GM23338 (cell line): ENCODE measurements at regions not wholly inside any gene's neighbourhood (a gene's known extent, or its start where the extent isn't known, plus 50 kb on each side); places are given as distances from the start of the nearest gene placed in this dataset.

Experiments used
- ATAC-seq: fragments of 200-7000 bp; cut with Tn5 transposase; 3 replicates; pipeline ENCODE4 v1.9.1; 2020
- DNase-seq: peaks from one replicate; pipeline ENCODE4 v3.0.0-alpha.2; 2015; ENCODE audit warnings: low spot score
- H2AFZ ChIP-seq: fragments of 200-600 bp; sonication (generic); 2 replicates; pipeline ENCODE4 v1.8.0; 2016; ENCODE audit warnings: antibody characterized with exemption, mild to moderate bottlenecking, moderate library complexity
- H3F3A ChIP-seq: fragments of 200-600 bp; sonication (generic); replicated peaks from 2 replicates; pipeline ENCODE4 v1.8.0; 2017; ENCODE audit warnings: antibody characterized with exemption, mixed run types, low read depth
- H3K27ac ChIP-seq: fragments of 200-600 bp; sonication (generic); 2 replicates; pipeline ENCODE4 v1.6.1; 2016; ENCODE audit warnings: low read depth
- H3K27me3 ChIP-seq: fragments of 200-600 bp; sonication (generic); 2 replicates; pipeline ENCODE4 v1.8.0; 2016; ENCODE audit warnings: mild to moderate bottlenecking, mixed run types, moderate library complexity; ENCODE audit not compliant: insufficient read depth
- H3K36me3 ChIP-seq: fragments of 200-600 bp; sonication (generic); 2 replicates; pipeline ENCODE4 v1.8.0; 2016; ENCODE audit warnings: mild to moderate bottlenecking; ENCODE audit not compliant: insufficient read depth
- H3K4me1 ChIP-seq: fragments of 200-600 bp; sonication (generic); 2 replicates; pipeline ENCODE4 v1.8.0; 2016; ENCODE audit warnings: mild to moderate bottlenecking, moderate library complexity; ENCODE audit not compliant: insufficient read depth
- H3K4me2 ChIP-seq: fragments of 200-600 bp; sonication (generic); 2 replicates; pipeline ENCODE4 v1.7.1; 2017; ENCODE audit warnings: mixed run types
- H3K4me3 ChIP-seq: fragments of 200-600 bp; sonication (generic); 2 replicates; pipeline ENCODE4 v1.6.1; 2016; ENCODE audit warnings: mixed run types
- H3K79me2 ChIP-seq: fragments of 200-600 bp; sonication (generic); replicated peaks from 2 replicates; pipeline ENCODE4 v1.8.0; 2017; ENCODE audit warnings: mild to moderate bottlenecking; ENCODE audit not compliant: insufficient read depth
- H3K9me2 ChIP-seq: fragments of 200-600 bp; sonication (generic); 2 replicates; pipeline ENCODE4 v1.8.0; 2017; ENCODE audit not compliant: insufficient read depth
- H4K20me1 ChIP-seq: fragments of 200-600 bp; sonication (generic); replicated peaks from 2 replicates; pipeline ENCODE4 v1.8.0; 2017; ENCODE audit warnings: mild to moderate bottlenecking; ENCODE audit not compliant: insufficient read depth
- H3K27ac Mint-ChIP-seq: 2 replicates; pipeline ENCODE4 v1.8.0; 2020; ENCODE audit warnings: inconsistent platforms, mild to moderate bottlenecking, moderate library complexity, mixed read lengths
- H3K27me3 Mint-ChIP-seq: 3 replicates; pipeline ENCODE4 v1.8.0; 2022; ENCODE audit warnings: low read depth, mild to moderate bottlenecking, moderate library complexity, mixed read lengths, inconsistent platforms; ENCODE audit not compliant: insufficient read depth, poor library complexity
- H3K36me3 Mint-ChIP-seq: 3 replicates; pipeline ENCODE4 v1.8.0; 2021; ENCODE audit warnings: low read depth, mild to moderate bottlenecking, inconsistent platforms, moderate library complexity, mixed read lengths
- H3K4me1 Mint-ChIP-seq: 3 replicates; pipeline ENCODE4 v1.8.0; 2020; ENCODE audit warnings: mild to moderate bottlenecking, inconsistent platforms, mixed read lengths
- H3K4me3 Mint-ChIP-seq: 3 replicates; pipeline ENCODE4 v1.8.0; 2021; ENCODE audit warnings: moderate library complexity, mild to moderate bottlenecking, inconsistent platforms, mixed read lengths
- H3K9me3 Mint-ChIP-seq: 3 replicates; pipeline ENCODE4 v1.8.0; 2020; ENCODE audit warnings: moderate library complexity, mild to moderate bottlenecking, inconsistent platforms, mixed read lengths
- CREB1 ChIP-seq: fragments of 250-450 bp; sonication (Bioruptor Pico); IDR thresholded peaks from 2 replicates; pipeline ENCODE4 v1.5.0; 2020; ENCODE audit warnings: low read depth, mild to moderate bottlenecking, moderate library complexity
- EZH2phosphoT487 ChIP-seq: fragments of 200-600 bp; sonication (generic); IDR thresholded peaks from one replicate; pipeline ENCODE4 v1.8.1; 2018; ENCODE audit warnings: antibody characterized with exemption; ENCODE audit not compliant: unreplicated experiment
- JUNB ChIP-seq: IDR thresholded peaks from one replicate; pipeline ENCODE4 v1.6.1; 2016; ENCODE audit warnings: antibody characterized with exemption; ENCODE audit not compliant: unreplicated experiment
- NANOG ChIP-seq: IDR thresholded peaks from 2 replicates; pipeline ENCODE4 v1.6.1; 2016; ENCODE audit warnings: antibody characterized with exemption, borderline replicate concordance
- STAT1 ChIP-seq: IDR thresholded peaks from one replicate; pipeline ENCODE4 v1.6.1; 2016; ENCODE audit warnings: antibody characterized with exemption; ENCODE audit not compliant: unreplicated experiment
- TF ChIP-seq, protein P1 (sequence below), 2 experiments: fragments of 200-600 bp in 1 of 2; sonication (generic) in 1 of 2; conservative IDR thresholded peaks; 2 replicates each; pipeline versions ENCODE4 v1.5.1 to v1.6.1; 2016 to 2017; ENCODE audit warnings: antibody characterized with exemption in 2 of 2, low read depth in 2 of 2, mild to moderate bottlenecking in 2 of 2, moderate library complexity in 1 of 2
- TF ChIP-seq, protein P2 (sequence below): fragments of 250-450 bp; sonication (Bioruptor Pico); IDR thresholded peaks from 2 replicates; pipeline ENCODE4 v1.5.0; 2020; ENCODE audit warnings: mild to moderate bottlenecking, moderate library complexity
- TF ChIP-seq, protein P3 (sequence below): IDR thresholded peaks from one replicate; pipeline ENCODE4 v1.6.1; 2018; ENCODE audit warnings: antibody characterized with exemption; ENCODE audit not compliant: unreplicated experiment
- TF ChIP-seq, protein P4 (sequence below): IDR thresholded peaks from 2 replicates; pipeline ENCODE4 v1.6.1; 2016; ENCODE audit warnings: antibody characterized with exemption

DNA sequence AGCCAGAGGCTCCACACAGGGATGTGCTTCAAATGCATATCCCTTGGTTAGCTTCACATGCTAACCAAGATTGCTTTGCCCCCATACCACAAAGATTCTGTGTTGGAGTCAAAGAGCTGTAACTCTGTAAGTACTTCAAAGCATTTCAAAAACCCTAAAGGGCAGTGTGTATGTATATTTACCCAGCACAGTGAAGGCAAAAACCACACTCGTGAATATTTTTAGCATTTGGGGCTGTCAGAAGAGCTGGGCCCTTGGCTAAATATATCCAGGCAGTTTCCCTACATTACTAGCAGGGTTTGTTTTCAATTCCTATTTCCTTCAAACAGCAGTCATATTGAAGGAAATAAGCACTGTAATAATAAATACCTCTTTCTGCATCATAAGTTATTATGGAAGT lies 84.2 kb upstream of the STEAP1B start (continued):
- TF ChIP-seq, protein P1, sequence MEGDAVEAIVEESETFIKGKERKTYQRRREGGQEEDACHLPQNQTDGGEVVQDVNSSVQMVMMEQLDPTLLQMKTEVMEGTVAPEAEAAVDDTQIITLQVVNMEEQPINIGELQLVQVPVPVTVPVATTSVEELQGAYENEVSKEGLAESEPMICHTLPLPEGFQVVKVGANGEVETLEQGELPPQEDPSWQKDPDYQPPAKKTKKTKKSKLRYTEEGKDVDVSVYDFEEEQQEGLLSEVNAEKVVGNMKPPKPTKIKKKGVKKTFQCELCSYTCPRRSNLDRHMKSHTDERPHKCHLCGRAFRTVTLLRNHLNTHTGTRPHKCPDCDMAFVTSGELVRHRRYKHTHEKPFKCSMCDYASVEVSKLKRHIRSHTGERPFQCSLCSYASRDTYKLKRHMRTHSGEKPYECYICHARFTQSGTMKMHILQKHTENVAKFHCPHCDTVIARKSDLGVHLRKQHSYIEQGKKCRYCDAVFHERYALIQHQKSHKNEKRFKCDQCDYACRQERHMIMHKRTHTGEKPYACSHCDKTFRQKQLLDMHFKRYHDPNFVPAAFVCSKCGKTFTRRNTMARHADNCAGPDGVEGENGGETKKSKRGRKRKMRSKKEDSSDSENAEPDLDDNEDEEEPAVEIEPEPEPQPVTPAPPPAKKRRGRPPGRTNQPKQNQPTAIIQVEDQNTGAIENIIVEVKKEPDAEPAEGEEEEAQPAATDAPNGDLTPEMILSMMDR (conservative IDR thresholded peaks at IDR 0.05; ENCODE audit: low read depth in 2 of 2) = no peak
- no peak for TF ChIP-seq EZH2phosphoT487

DNA sequence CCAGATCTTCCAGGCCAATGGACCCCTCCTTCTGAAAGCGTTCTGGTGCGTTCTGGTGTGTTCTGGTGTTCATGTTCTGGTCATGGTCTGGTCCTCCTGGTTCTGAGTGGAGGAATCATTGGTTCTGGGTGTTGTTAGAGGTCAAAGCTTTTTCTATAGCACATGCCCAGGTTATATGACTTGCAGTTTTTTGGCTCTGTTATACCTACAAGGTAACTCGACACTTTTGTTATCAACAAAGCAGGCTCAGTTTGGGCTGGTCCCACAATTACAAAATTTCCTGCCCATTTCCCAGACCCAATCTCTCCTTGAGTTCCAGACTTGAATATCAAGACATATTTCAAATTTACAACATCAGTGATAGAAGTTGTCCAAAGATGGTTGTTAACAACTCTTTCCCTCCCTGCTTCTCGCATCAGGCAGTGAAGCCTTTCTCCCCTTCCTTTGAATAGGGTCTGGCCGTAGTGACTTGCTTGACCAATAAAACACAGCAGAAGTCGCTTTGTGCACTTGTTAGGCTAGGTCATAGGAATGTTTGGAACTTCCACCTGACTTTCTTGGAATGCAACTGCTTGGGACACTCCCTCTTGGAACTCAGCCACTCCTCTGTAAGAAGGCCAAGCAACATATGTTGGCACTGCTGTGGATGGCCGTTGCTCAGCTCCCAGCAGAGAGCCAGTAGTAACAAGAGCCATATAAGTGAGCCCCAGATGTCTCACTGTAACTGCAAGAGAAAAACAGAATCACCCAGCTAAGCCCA lies 83.1 kb upstream of the STEAP1B start:
- Histone ChIP-seq H3K27me3 (no peaks in the 10 kb centered on the region), H3K9me2 (peaks cover 12% of the 10 kb centered on the region), H3K79me2 (no peaks in the 10 kb centered on the region), H3K4me2 (no peak overlapping the region), H3K27ac (no peak overlapping the region), H3K4me3 (no peak overlapping the region), H2AFZ (no peak overlapping the region), H4K20me1 (no peaks in the 10 kb centered on the region), H3K4me1 (peaks cover 18% of the 10 kb centered on the region), H3K36me3 (no peaks in the 10 kb centered on the region), H3F3A (no peaks in the 10 kb centered on the region)
- Mint-ChIP-seq H3K4me3 (no peak overlapping the region), H3K27me3 (peaks cover 5% of the 10 kb centered on the region), H3K9me3 (no peaks in the 10 kb centered on the region; the same call in 2 of the 3 replicates), H3K36me3 (no peaks in the 10 kb centered on the region), H3K4me1 (peaks cover 28% of the 10 kb centered on the region), H3K27ac (peak overlapping the region; percentile 50; the same call in 1 of the 2 replicates)
- ATAC-seq = peak; percentile 68
- DNase-seq = peak; percentile 77
- TF ChIP-seq NANOG = no peak
- TF ChIP-seq CREB1 (CRISPR knock-in tag) = no peak
- TF ChIP-seq, protein P2, sequence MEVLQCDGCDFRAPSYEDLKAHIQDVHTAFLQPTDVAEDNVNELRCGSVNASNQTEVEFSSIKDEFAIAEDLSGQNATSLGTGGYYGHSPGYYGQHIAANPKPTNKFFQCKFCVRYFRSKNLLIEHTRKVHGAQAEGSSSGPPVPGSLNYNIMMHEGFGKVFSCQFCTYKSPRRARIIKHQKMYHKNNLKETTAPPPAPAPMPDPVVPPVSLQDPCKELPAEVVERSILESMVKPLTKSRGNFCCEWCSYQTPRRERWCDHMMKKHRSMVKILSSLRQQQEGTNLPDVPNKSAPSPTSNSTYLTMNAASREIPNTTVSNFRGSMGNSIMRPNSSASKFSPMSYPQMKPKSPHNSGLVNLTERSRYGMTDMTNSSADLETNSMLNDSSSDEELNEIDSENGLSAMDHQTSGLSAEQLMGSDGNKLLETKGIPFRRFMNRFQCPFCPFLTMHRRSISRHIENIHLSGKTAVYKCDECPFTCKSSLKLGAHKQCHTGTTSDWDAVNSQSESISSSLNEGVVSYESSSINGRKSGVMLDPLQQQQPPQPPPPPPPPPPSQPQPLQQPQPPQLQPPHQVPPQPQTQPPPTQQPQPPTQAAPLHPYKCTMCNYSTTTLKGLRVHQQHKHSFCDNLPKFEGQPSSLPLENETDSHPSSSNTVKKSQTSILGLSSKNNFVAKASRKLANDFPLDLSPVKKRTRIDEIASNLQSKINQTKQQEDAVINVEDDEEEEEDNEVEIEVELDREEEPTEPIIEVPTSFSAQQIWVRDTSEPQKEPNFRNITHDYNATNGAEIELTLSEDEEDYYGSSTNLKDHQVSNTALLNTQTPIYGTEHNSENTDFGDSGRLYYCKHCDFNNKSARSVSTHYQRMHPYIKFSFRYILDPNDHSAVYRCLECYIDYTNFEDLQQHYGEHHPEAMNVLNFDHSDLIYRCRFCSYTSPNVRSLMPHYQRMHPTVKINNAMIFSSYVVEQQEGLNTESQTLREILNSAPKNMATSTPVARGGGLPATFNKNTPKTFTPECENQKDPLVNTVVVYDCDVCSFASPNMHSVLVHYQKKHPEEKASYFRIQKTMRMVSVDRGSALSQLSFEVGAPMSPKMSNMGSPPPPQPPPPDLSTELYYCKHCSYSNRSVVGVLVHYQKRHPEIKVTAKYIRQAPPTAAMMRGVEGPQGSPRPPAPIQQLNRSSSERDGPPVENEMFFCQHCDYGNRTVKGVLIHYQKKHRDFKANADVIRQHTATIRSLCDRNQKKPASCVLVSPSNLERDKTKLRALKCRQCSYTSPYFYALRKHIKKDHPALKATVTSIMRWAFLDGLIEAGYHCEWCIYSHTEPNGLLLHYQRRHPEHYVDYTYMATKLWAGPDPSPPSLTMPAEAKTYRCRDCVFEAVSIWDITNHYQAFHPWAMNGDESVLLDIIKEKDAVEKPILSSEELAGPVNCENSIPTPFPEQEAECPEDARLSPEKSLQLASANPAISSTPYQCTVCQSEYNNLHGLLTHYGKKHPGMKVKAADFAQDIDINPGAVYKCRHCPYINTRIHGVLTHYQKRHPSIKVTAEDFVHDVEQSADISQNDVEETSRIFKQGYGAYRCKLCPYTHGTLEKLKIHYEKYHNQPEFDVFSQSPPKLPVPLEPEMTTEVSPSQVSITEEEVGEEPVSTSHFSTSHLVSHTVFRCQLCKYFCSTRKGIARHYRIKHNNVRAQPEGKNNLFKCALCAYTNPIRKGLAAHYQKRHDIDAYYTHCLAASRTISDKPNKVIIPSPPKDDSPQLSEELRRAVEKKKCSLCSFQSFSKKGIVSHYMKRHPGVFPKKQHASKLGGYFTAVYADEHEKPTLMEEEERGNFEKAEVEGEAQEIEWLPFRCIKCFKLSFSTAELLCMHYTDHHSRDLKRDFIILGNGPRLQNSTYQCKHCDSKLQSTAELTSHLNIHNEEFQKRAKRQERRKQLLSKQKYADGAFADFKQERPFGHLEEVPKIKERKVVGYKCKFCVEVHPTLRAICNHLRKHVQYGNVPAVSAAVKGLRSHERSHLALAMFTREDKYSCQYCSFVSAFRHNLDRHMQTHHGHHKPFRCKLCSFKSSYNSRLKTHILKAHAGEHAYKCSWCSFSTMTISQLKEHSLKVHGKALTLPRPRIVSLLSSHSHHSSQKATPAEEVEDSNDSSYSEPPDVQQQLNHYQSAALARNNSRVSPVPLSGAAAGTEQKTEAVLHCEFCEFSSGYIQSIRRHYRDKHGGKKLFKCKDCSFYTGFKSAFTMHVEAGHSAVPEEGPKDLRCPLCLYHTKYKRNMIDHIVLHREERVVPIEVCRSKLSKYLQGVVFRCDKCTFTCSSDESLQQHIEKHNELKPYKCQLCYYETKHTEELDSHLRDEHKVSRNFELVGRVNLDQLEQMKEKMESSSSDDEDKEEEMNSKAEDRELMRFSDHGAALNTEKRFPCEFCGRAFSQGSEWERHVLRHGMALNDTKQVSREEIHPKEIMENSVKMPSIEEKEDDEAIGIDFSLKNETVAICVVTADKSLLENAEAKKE (CRISPR knock-in tag) = no peak
- TF ChIP-seq, protein P3, sequence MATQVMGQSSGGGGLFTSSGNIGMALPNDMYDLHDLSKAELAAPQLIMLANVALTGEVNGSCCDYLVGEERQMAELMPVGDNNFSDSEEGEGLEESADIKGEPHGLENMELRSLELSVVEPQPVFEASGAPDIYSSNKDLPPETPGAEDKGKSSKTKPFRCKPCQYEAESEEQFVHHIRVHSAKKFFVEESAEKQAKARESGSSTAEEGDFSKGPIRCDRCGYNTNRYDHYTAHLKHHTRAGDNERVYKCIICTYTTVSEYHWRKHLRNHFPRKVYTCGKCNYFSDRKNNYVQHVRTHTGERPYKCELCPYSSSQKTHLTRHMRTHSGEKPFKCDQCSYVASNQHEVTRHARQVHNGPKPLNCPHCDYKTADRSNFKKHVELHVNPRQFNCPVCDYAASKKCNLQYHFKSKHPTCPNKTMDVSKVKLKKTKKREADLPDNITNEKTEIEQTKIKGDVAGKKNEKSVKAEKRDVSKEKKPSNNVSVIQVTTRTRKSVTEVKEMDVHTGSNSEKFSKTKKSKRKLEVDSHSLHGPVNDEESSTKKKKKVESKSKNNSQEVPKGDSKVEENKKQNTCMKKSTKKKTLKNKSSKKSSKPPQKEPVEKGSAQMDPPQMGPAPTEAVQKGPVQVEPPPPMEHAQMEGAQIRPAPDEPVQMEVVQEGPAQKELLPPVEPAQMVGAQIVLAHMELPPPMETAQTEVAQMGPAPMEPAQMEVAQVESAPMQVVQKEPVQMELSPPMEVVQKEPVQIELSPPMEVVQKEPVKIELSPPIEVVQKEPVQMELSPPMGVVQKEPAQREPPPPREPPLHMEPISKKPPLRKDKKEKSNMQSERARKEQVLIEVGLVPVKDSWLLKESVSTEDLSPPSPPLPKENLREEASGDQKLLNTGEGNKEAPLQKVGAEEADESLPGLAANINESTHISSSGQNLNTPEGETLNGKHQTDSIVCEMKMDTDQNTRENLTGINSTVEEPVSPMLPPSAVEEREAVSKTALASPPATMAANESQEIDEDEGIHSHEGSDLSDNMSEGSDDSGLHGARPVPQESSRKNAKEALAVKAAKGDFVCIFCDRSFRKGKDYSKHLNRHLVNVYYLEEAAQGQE = no peak
- TF ChIP-seq JUNB = no peak
- no peak for TF ChIP-seq STAT1
- TF ChIP-seq, protein P4, sequence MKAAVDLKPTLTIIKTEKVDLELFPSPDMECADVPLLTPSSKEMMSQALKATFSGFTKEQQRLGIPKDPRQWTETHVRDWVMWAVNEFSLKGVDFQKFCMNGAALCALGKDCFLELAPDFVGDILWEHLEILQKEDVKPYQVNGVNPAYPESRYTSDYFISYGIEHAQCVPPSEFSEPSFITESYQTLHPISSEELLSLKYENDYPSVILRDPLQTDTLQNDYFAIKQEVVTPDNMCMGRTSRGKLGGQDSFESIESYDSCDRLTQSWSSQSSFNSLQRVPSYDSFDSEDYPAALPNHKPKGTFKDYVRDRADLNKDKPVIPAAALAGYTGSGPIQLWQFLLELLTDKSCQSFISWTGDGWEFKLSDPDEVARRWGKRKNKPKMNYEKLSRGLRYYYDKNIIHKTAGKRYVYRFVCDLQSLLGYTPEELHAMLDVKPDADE = no peak
- TF ChIP-seq, protein P1 (conservative IDR thresholded peaks at IDR 0.05; ENCODE audit: low read depth in 2 of 2) = no peak
